MCF 10A (cell line): ENCODE measurements at regions not wholly inside any gene's neighbourhood (a gene's known extent, or its start where the extent isn't known, plus 50 kb on each side); places are given as distances from the start of the nearest gene placed in this dataset.

ENCODE experiments used
- BruUV-seq: library from RNA; stranded (reverse); fragments of 400-500 nt; replicated peaks from 2 replicates; lab custom pipeline; 2021; lab: Mats Ljungman, UMichigan
- CTCF ChIA-PET: fragments of 300-600 bp; sonication (Branson Sonifier 250); formaldehyde crosslinking; extraction: SDS; loops from one replicate; lab custom pipeline; 2021; ENCODE audit warnings: antibody characterized with exemption, inconsistent platforms; lab: Yijun Ruan, JAX
- POLR2A ChIA-PET: fragments of 300-600, 350-650 bp; sonication (Branson Sonifier 250); formaldehyde crosslinking; extraction: SDS; loops from one replicate; lab custom pipeline; 2020; ENCODE audit warnings: antibody characterized with exemption, inconsistent platforms; lab: Yijun Ruan, JAX
- DNase-seq: peaks from one replicate; pipeline ENCODE4 v3.0.0-alpha.2; 2018; ENCODE audit not compliant: unreplicated experiment
- H3K27ac Mint-ChIP-seq: one replicate; pipeline ENCODE4 v1.8.0; 2022; ENCODE audit warnings: mild to moderate bottlenecking, low read depth, mixed read lengths; ENCODE audit not compliant: unreplicated experiment
- H3K27me3 Mint-ChIP-seq: one replicate; pipeline ENCODE4 v1.8.0; 2022; ENCODE audit warnings: mixed read lengths; ENCODE audit not compliant: insufficient read depth, unreplicated experiment
- H3K36me3 Mint-ChIP-seq: one replicate; pipeline ENCODE4 v1.8.0; 2022; ENCODE audit warnings: mild to moderate bottlenecking, moderate library complexity, mixed read lengths; ENCODE audit not compliant: insufficient read depth, unreplicated experiment
- H3K4me1 Mint-ChIP-seq: one replicate; pipeline ENCODE4 v1.8.0; 2022; ENCODE audit warnings: mixed read lengths; ENCODE audit not compliant: insufficient read depth, unreplicated experiment
- H3K4me3 Mint-ChIP-seq: one replicate; pipeline ENCODE4 v1.8.0; 2022; ENCODE audit warnings: mild to moderate bottlenecking, moderate library complexity, mixed read lengths; ENCODE audit not compliant: unreplicated experiment
- H3K9me3 Mint-ChIP-seq: one replicate; pipeline ENCODE4 v1.8.0; 2022; ENCODE audit warnings: mixed read lengths; ENCODE audit not compliant: unreplicated experiment
- intact Hi-C: fragments of 100-400 bp; cut with micrococcal nuclease; formaldehyde crosslinking; loops from 2 replicates; pipeline ENCODE4 v1.14.1; 2022
- TF ChIP-seq, protein P1 (sequence below): fragments of 200-600 bp; IDR thresholded peaks from one replicate; pipeline ENCODE4 v1.8.0; 2022; ENCODE audit warnings: antibody characterized with exemption, mild to moderate bottlenecking; ENCODE audit not compliant: unreplicated experiment

DNA sequence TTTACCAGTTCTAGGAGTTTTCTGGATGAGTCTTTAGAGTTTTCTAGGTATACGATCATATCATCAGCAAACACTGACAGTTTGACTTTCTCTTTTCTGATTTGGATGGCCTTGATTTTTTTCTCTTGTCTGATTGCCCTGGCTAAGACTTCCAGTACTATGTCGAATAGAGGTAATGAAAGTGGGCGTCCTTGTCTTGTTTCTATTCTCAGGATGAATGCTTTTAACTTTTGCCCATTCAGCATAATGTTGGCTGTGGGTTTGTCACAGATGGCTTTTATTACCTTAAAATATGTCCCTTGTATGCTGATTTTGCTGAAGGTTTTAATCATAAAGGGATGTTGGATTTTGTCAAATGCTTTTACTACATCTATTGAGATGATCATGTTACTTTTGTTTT lies 223.2 kb upstream of the COBL start:
- CTCF ChIA-PET: interaction anchor here (0.8 kb wide), 1 partner anchor 9 kb away, joined by 3 read pairs; no protein-coding TSS in a partner anchor
- Mint-ChIP-seq H3K9me3 (no peaks in the 10 kb centered on the region), H3K27me3 (peaks cover 66% of the 10 kb centered on the region), H3K36me3 (no peaks in the 10 kb centered on the region), H3K4me1 (no peaks in the 10 kb centered on the region), H3K27ac (no peak overlapping the region), H3K4me3 (no peak overlapping the region)
- TF ChIP-seq, protein P1, sequence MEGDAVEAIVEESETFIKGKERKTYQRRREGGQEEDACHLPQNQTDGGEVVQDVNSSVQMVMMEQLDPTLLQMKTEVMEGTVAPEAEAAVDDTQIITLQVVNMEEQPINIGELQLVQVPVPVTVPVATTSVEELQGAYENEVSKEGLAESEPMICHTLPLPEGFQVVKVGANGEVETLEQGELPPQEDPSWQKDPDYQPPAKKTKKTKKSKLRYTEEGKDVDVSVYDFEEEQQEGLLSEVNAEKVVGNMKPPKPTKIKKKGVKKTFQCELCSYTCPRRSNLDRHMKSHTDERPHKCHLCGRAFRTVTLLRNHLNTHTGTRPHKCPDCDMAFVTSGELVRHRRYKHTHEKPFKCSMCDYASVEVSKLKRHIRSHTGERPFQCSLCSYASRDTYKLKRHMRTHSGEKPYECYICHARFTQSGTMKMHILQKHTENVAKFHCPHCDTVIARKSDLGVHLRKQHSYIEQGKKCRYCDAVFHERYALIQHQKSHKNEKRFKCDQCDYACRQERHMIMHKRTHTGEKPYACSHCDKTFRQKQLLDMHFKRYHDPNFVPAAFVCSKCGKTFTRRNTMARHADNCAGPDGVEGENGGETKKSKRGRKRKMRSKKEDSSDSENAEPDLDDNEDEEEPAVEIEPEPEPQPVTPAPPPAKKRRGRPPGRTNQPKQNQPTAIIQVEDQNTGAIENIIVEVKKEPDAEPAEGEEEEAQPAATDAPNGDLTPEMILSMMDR: no peak
- POLR2A ChIA-PET: no interaction called here
- intact Hi-C loops: no loop called here
- BruUV-seq: no TSS peak
- no peak for DNase-seq

DNA sequence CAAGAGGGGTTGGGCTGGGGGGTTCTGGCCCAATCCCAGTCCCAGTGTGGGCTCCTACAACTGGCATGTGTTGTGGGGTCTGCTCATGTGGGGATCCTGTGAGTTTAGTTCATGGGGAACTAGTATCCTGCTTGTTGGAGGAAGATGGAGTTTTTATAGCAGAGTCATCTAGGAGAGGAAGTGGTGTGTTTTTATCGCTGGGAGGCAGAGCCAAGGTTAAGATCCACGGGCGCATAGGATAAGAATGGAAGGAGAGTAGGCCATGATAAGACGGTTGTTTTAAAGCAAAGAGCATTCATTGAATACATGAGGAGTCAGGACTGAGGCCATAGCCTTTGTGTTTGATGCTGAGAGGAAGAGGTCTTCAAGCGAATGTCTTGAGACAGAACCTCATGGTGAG lies 211.6 kb upstream of the COBL start:
- ChIA-PET POLR2A (no interaction called here), CTCF (no interaction called here)
- H3K9me3 Mint-ChIP-seq: no peaks in the 10 kb centered on the region
- H3K4me3 Mint-ChIP-seq: no peak overlapping the region
- H3K27me3 Mint-ChIP-seq: peaks cover 64% of the 10 kb centered on the region
- DNase-seq: no peak
- intact Hi-C loops: no loop called here
- no peaks in the 10 kb centered on the region for H3K36me3 Mint-ChIP-seq
- BruUV-seq: no TSS peak
- H3K27ac Mint-ChIP-seq: no peak overlapping the region
- TF ChIP-seq, protein P1: no peak
- no peaks in the 10 kb centered on the region for H3K4me1 Mint-ChIP-seq

- intact Hi-C loops: no loop called here
- ChIA-PET CTCF (no interaction called here), POLR2A (no interaction called here)
- no peak overlapping the region for H3K27ac Mint-ChIP-seq
- H3K4me1 Mint-ChIP-seq: no peaks in the 10 kb centered on the region
- H3K4me3 Mint-ChIP-seq: no peak overlapping the region
- no TSS peak for BruUV-seq
- TF ChIP-seq, protein P1: no peak
- H3K9me3 Mint-ChIP-seq: no peaks in the 10 kb centered on the region
- H3K27me3 Mint-ChIP-seq: peaks cover 86% of the 10 kb centered on the region
- no peak for DNase-seq
- no peaks in the 10 kb centered on the region for H3K36me3 Mint-ChIP-seq
Measured at GRCh38 chr7:51521694-51522312, 205.2 kb upstream of the COBL start.

- CTCF ChIA-PET: no interaction called here
- no peaks in the 10 kb centered on the region for H3K9me3 Mint-ChIP-seq
- no peak overlapping the region for H3K4me3 Mint-ChIP-seq
- no peak overlapping the region for H3K27ac Mint-ChIP-seq
- H3K4me1 Mint-ChIP-seq: no peaks in the 10 kb centered on the region
- TF ChIP-seq, protein P1: no peak
- H3K27me3 Mint-ChIP-seq: peaks cover 82% of the 10 kb centered on the region
- POLR2A ChIA-PET: no interaction called here
- intact Hi-C loops: no loop called here
- no peaks in the 10 kb centered on the region for H3K36me3 Mint-ChIP-seq
- no peak for DNase-seq
- BruUV-seq: no TSS peak
Measured at GRCh38 chr7:51521054-51521453, 204.4 kb upstream of the COBL start.
